ENCODE measurements at regions not wholly inside any gene's neighbourhood (a gene's known extent, or its start where the extent isn't known, plus 50 kb on each side); places are given as distances from the start of the nearest gene placed in this dataset.
"Not testable (repeated sequence)": the region's sequence is repeated elsewhere in the genome, so short reads cannot be mapped to it uniquely, and the experiment has no call there.

- DNase-seq (ENCODE audit: low spot score) = peak; percentile 22
These were observed 104.4 kb downstream of the KLF5 start for GRCh38 chr13:73162912-73163911.

GRCh38 chr13:73160371-73161031 lies 101.7 kb downstream of the KLF5 start:
- DNase-seq (ENCODE audit: low spot score) = not testable (repeated sequence)

- no peak for DNase-seq (ENCODE audit: low spot score)
These were observed 100.0 kb downstream of the KLF5 start for GRCh38 chr13:73158851-73159250.

GRCh38 chr13:73157031-73157430 lies 98.2 kb downstream of the KLF5 start:
- no peak for DNase-seq (ENCODE audit: low spot score)

- DNase-seq (ENCODE audit: low spot score) = no peak
These were observed 87.9 kb downstream of the KLF5 start for GRCh38 chr13:73146707-73147106.

GRCh38 chr13:73142071-73142470 lies 83.3 kb downstream of the KLF5 start:
- no peak for DNase-seq (ENCODE audit: low spot score)

GRCh38 chr13:73141292-73141771 lies 82.5 kb downstream of the KLF5 start:
- no peak for DNase-seq (ENCODE audit: low spot score)

GRCh38 chr13:73140801-73141200 lies 82.0 kb downstream of the KLF5 start:
- DNase-seq (ENCODE audit: low spot score) = no peak

- DNase-seq (ENCODE audit: low spot score) = no peak
These were observed 80.1 kb downstream of the KLF5 start for GRCh38 chr13:73138638-73139491.

GRCh38 chr13:73138276-73138637 lies 79.5 kb downstream of the KLF5 start:
- DNase-seq (ENCODE audit: low spot score) = no peak

- DNase-seq (ENCODE audit: low spot score) = no peak
These were observed 78.0 kb downstream of the KLF5 start for GRCh38 chr13:73136776-73137175.

GRCh38 chr13:73133531-73133930 lies 74.7 kb downstream of the KLF5 start:
- no peak for DNase-seq (ENCODE audit: low spot score)

GRCh38 chr13:73131247-73131646 lies 72.4 kb downstream of the KLF5 start:
- DNase-seq (ENCODE audit: low spot score) = no peak

GRCh38 chr13:73129023-73129422 lies 70.2 kb downstream of the KLF5 start:
- DNase-seq (ENCODE audit: low spot score) = no peak

All from putamen (tissue), 1 donor.